Tibial nerve (tissue), 4 donors: ENCODE measurements at regions not wholly inside any gene's neighbourhood (a gene's known extent, or its start where the extent isn't known, plus 50 kb on each side); places are given as distances from the start of the nearest gene placed in this dataset.

Experiments
- EP300 ChIP-seq, 2 donors: sonication (generic); formaldehyde crosslinking; IDR thresholded peaks; one replicate each; pipeline ENCODE4 v1.6.1; 2017; ENCODE audit warnings: antibody characterized with exemption in 2 of 2, mild to moderate bottlenecking in 1 of 2
- POLR2A ChIP-seq, 2 donors: fragments of 450-650 bp; IDR thresholded peaks; one replicate each; pipeline ENCODE4 v1.6.1; 2017; ENCODE audit warnings: antibody characterized with exemption in 2 of 2, mild to moderate bottlenecking in 2 of 2, moderate library complexity in 2 of 2
- TF ChIP-seq, protein P1 (sequence below), 5 experiments: fragments of 200-600 bp in 3 of 5; fragments of 450-650 bp in 2 of 5; sonication (generic) in 3 of 5; IDR thresholded peaks; one replicate each; pipeline ENCODE4 v1.5.1; 2016 to 2019; ENCODE audit warnings: antibody characterized with exemption in 5 of 5, mild to moderate bottlenecking in 3 of 5, moderate library complexity in 2 of 5

GRCh38 chr3:177862962-177863491 is 665.7 kb upstream of the TBL1XR1 start:
- TF ChIP-seq, protein P1, sequence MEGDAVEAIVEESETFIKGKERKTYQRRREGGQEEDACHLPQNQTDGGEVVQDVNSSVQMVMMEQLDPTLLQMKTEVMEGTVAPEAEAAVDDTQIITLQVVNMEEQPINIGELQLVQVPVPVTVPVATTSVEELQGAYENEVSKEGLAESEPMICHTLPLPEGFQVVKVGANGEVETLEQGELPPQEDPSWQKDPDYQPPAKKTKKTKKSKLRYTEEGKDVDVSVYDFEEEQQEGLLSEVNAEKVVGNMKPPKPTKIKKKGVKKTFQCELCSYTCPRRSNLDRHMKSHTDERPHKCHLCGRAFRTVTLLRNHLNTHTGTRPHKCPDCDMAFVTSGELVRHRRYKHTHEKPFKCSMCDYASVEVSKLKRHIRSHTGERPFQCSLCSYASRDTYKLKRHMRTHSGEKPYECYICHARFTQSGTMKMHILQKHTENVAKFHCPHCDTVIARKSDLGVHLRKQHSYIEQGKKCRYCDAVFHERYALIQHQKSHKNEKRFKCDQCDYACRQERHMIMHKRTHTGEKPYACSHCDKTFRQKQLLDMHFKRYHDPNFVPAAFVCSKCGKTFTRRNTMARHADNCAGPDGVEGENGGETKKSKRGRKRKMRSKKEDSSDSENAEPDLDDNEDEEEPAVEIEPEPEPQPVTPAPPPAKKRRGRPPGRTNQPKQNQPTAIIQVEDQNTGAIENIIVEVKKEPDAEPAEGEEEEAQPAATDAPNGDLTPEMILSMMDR (IDR thresholded peaks at IDR 0.05): no peak
- TF ChIP-seq POLR2A (IDR thresholded peaks at IDR 0.05) (no peak), EP300 (IDR thresholded peaks at IDR 0.05) (no peak)
